HUDEP-2 (cell line): ENCODE measurements at regions not wholly inside any gene's neighbourhood (a gene's known extent, or its start where the extent isn't known, plus 50 kb on each side); places are given as distances from the start of the nearest gene placed in this dataset.
A peak's percentile ranks its signal among the peaks of the same experiment; 100 is the strongest.
"Not testable (repeated sequence)": the region's sequence is repeated elsewhere in the genome, so short reads cannot be mapped to it uniquely, and the experiment has no call there.

Experiments
- DNase-seq, 76 experiments: peaks; one replicate each; lab custom pipeline; 2025; ENCODE audit not compliant: unreplicated experiment in 76 of 76; lab: John Stamatoyannopoulos, UW

DNA sequence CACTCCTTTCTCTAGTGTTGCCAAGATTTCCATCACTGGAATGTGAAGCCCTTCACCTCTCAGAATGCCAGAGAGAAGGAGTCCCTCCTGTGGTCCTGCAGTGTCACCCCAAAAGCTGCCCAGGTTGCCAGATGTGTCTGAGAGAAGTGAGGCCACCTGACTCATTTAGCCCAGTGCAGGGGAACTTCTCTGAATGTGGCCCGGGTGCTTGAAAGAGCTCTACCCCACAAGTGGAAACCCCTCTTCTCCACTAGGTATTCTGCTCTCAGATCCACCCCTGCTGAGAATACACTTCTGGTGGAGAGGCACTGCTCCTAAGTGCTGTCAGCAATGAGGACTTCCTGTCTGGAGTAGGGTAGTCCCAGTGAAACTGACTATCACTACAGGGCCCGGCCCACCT lies 334.8 kb downstream of the ANAPC1 start:
- DNase-seq, result not testable (repeated sequence)

DNA sequence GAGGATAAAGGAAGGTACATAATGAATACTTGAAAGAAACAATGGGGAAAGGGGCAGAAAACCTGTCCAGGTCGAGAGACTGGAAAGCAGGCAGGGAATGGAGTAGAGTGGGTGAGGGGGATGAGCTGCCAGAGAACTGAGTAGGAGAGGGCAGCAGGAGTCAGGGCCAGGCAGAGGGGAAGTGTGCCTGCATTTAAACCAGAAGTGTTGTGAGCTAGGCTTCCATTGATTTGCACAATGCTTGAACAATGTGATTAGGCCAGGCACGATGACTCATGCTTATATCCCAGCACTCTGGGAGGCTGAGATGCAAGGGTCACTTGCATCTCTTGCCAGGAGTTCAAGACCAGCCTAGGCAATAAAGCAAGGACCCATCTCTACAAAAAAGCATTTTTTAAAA lies 332.6 kb downstream of the ANAPC1 start:
- not testable (repeated sequence) for DNase-seq

DNA sequence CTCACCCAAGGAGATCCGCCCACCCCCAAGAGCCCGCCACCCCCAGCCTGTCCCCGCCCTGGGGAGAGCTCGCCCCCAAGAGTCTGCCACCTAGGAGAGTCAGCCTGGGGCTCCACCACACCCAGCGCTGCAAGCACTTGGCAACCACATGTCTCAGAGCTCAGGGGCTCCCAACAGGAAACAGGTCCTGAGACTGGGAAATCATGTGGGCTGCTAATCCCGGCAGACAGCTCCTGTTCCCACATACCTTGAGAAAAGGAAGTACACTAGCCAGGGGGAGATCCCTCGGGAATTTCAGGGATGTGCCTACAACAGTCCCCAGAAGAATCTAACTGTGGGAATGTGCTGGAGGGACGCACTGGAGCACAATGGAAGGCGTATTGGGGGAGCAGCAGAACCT lies 331.4 kb downstream of the ANAPC1 start:
- DNase-seq, result not testable (repeated sequence)

DNA sequence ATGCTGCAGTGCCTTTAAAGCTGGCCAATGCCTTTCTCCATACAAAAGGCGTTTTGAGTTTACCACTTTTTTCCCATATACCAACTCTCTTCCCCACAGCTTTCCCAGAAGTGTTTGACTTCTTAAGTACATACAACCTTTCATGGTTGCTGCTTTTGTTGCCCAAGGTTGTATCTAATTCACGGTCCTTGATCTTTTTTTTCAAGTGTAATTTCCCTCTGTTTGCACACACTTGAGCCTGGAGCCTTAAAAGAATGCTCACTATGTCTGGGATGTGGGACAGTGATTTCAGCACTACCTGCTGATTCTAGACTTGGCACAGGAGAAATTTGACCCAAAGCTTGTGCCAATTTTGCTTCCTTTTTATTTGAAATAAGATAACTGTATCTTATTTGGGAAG lies 324.7 kb downstream of the ANAPC1 start:
- not testable (repeated sequence) for DNase-seq

DNA sequence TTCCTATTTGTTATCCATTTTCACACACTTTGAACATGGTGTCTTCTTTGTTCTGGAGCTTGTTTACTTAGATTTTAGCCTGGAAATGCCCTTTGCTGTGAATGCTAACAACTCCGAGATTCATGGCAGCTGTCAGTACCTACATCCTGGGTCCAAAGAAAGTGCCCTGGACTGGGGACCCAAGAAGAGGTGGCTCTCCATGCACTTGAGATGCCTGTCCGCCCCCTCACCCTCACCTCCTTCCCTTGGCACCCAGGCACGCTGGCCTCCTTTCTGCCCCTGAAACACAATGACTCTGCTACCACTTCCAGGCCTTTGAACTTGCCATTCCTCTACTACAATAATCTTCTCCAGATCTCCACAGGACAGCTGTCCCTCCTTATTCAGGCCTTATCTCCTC lies 324.2 kb downstream of the ANAPC1 start:
- DNase-seq, result not testable (repeated sequence)

DNA sequence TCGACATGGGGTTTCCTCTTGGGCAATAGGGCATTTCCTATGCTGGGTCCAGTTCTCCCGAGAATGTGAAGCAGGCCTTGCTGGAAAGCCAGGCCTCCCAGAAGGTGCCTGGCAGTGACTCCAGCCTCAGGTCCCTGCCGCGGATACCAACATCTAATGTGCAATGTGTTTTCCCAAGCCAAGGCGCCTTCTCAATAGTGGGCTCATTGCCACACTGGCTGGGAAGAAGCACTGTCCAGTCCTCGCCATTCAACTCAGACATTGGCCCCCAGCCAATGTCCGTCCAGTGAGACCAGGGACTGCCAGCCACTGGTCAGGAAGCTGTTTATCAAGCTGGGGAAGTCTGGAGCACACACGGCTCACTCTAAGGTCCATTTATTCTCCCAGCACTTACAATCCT lies 317.9 kb downstream of the ANAPC1 start:
- DNase-seq, result not testable (repeated sequence)

DNA sequence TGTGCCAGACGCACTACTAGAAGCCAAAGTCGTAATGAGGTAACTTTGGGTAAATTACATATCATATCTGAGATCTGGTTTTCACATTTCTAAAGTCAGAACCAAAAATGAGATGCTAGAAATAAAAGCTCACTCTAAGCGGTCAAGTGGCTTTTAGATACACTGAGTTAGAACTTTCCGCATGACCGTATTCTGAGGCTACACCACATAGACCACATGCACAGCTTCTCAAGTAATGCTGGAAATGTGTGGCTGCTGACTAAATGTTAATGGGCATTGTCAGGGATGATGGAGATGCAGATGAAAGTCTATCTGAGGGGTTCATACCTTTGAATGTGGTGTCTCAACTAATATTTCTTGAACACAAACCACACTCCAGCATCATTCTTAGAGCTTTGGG lies 316.8 kb downstream of the ANAPC1 start:
- not testable (repeated sequence) for DNase-seq

DNA sequence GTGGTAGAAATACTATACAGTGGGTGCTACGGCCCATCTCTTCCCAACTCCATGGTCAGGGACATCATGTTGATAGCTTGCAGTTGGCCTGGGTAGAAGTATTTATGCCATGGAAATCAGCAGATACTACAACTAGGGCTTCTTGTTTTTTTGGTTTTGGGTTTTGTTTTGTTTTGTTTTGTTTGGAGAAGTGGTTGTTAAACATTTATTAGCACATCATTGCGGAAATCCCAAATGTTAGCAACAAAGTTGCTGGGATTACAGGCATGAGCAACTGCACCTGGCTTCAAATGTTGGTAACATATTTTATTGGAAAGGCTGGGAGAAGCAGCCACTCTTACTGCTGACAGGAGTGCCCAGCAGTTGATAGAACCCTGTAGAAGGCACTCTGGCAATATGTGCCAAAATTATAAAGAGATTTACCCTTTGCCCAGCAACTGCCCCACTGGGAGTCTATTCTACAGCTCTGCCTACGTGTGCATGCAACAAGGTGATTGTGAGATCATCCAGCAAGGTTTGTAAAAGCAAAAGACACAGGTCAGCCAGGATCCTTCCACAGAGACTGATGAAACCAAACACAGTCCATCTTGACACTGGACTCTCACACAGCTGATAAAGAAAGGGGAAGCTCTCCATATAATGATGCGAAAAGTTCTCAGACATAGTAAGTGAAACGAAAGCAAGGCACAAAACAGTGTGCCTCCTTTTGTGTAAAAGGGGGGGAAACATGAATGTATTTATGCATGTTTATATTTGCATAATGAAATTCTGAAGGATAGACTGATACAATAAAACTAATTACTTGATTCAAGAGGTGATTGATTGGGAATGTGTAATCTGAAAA lies 314.4 kb downstream of the ANAPC1 start:
- not testable (repeated sequence) for DNase-seq

DNA sequence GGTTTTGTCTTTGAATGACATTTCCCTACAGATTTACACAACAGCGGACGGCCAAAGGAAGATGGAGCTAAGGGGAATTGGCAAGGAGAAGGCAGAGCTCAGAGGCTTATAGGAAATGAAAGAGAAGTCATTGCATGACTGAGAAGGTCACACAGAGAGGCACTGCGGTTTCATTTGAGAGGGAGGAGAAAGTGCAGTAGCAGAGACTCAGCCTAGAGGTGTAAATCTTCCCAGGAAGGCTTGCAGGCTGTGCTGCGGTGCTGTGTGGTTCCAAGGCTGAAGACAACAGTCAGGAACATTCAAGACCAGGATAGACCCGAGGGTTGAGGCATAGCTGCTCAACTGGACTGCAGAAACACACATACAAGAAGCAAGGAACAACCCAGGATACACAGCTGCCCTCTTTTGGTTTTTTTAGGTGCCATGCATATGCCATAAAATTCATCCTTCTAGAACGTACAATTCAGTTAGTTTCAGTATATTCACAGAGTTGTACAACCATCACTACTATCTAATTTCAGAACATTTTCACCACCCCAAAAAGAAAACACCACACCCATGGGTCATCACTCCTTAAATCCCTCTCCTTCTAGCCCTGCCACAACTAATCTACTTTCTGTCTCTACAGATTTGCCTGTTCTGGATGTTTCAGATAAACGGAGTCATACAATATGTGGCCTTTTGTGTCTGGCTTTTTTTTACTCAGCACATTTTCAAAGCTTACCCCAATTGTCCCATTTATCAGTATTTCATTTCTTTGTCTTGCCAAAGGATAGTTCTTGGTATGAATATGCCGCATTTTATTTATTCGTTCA lies 313.5 kb downstream of the ANAPC1 start:
- DNase-seq, result peak in 20 of 76 experiments; percentile 1 to 55 (median 18)

DNA sequence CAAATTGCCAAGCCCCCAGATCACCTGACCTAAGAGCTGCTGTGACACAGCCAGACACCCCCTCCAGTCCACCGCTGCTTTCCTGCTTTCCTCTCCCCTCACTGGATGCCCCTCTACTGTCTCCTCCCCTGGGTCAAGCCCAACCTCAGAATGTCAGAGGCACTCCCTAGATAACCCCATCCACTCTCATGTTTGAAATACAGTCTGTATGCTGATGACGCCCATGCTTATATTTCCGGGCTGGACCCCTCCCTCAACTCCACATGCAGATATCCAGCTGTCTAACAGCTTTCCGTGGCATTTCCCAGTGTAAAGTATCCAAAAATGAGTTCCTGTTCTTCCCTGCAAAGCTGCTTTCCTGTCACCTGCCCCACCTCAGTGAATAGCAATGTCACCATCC lies 309.2 kb downstream of the ANAPC1 start:
- not testable (repeated sequence) for DNase-seq

DNA sequence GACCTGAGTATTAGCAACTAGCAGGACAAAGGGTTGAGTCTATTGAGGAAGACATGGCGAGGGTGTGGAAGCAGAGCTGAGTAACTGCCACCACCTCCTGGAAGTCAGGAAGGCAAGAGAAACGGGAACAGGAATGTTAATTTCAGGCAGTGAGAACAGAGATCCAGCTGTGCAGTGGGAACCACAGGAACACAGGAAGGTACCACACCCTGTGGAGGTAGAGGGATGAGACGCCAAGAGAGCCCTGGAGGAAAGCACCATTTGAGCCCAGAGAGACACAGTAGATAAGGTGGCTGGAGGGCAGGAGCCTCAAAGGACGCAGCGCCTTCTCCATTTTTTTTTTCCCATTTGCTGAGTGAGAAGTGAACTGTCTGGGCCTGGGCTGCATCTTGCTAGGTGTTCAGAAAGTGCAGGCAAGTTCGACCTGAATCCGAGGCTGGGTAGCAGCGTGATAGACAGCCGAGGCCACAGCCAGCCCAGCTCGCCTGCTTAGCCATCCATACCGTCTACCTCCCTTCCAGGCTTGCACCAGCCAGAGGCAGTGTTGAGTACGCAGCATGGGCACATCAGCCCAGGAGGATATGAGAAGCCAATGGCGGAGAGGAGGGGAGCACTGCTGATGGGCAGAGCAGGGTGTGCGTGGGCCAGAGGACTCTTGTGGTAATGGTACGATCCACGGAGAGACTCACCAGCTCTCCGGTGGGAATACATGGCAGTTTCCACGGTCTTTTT lies 306.7 kb downstream of the ANAPC1 start:
- DNase-seq, result not testable (repeated sequence)

DNA sequence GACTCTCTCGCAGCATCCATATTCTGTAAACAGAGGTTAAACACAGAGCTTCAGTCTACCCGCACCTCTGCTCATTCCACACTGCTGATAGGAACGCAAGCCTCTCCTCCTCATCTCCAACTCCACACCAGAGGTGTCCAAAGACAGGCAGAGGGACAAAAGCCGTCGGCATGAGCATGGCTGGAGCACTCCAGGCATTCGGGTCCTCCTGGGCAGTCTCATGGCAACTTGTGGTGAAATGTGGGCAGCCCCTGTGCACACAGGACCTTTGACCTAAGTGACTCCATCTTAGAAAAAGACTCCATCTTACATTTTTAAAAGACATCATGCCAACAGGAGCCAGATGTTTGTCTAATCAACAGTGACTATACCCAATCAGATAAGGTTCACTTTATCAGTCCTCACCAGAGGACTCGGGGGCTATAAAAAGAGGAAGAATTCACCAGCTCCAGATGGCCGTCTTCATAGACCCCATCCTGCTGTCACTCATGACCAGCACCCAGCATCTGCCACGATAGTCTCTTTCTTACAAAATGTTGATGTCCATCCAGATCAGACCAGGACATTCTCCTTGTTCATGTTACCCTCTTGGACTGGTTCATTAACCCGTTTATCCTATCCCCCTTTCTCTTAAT lies 304.4 kb downstream of the ANAPC1 start:
- not testable (repeated sequence) for DNase-seq

DNA sequence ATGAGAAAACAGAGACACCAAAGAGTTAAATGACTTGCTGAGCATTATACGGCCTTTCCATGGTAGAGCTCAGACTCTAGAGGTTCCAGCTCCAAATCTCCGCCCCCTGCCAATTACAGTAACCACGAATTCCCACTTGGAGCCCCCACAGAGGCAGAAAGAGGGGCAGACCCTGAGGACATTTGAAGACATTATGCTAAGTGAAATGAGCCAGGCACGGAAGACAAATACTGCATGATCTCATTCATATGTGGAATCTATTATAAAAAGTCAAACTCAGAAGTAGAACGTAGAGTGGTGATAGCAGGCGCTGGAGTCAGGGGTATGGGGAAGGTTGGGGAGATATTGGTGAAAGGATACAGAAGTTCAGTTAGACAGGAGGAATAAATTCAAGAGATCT lies 303.4 kb downstream of the ANAPC1 start:
- not testable (repeated sequence) for DNase-seq

DNA sequence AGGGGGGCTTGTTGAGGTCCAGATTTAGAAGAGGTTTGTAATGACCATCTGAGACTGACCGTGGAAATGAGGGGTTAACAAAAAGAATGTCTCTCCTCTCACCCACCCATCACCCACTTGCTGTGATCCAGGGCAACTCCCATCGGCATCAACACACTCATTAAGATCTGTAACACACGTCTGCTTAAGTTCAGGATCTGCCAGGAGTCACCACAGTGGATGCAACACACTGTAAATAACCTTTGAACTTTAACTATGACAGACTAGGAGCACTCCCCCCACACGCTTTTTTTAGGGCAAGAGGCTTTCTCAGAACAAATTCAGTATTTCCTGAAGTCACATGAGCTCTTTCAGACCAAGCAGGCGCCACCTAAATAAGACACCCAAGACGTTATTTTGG lies 301.9 kb downstream of the ANAPC1 start:
- DNase-seq, result not testable (repeated sequence)

DNA sequence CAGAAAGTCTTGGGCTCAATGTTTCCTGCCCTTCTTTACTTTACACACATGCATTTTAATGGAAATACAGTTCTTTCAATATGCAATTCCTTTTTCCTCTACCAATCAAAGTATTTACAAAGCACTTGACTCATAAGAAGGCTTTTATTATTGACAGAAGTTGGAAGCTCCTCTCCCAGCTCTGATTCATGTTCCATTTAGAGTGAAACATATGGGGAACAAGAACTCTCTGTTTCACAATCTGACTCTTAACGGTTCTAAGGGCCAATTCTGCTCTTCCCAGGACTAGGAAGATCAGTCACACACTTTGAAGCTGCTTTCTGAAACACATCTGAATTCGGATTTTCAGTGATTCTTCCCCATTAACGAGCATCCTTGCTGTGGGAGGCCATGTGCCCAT lies 300.5 kb downstream of the ANAPC1 start:
- not testable (repeated sequence) for DNase-seq

DNA sequence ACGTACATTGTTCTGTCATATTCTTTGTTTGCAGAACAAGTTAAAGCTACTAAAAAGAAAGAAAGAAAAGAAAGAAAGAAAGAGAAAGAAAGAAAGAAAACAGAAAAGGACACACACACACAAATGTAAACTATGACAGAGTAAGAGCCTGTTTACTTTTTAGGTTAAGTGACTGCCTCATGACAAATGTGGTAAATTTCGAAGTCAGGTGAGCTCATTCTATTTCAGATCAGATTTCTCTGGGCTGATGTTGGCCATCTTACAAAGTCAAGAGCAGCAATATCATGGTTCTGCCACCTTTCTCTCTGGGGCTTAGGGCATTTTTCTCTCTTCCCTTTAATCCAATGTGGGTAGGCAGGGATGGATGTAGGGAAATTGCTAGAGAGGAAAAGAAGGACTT lies 299.5 kb downstream of the ANAPC1 start:
- DNase-seq, result not testable (repeated sequence)

DNA sequence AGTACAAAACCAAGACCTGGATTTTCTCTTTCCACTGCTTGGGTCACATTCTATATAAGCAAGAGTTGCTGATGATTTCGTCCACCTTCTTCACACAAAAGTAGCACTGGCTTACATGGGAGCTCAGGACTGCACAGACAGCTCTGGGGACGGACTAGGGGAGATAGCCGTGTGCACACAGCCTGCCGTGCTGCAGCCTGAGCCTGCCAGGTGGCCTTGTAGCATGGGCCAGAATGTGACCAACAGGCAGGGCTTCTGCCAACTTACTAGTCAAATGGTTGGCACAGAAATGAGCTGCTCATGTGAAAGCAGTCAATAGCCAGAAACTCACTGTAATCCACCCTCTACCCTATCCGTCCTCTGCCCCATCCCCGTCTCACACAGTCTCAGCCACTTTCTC lies 299.0 kb downstream of the ANAPC1 start:
- DNase-seq, result not testable (repeated sequence)

DNA sequence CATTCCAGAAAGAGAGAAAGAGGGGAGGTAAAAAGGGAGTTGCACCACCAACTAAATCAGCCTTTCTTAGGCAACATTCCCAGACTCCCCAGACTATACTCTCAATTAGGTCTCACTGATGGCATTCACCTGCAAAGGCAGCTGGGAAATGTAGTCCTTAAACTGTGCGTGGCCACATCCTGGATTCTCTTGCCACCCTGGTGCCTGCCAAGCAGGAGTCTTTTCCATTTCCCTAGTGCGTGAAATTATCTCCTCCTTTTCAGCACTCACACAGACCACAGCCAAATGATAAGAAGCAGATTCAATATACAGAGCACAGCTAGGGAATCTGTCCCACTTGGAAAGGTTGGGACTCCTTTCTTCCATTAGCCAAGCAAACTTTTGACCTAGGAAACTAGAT lies 298.0 kb downstream of the ANAPC1 start:
- DNase-seq, result not testable (repeated sequence)

DNA sequence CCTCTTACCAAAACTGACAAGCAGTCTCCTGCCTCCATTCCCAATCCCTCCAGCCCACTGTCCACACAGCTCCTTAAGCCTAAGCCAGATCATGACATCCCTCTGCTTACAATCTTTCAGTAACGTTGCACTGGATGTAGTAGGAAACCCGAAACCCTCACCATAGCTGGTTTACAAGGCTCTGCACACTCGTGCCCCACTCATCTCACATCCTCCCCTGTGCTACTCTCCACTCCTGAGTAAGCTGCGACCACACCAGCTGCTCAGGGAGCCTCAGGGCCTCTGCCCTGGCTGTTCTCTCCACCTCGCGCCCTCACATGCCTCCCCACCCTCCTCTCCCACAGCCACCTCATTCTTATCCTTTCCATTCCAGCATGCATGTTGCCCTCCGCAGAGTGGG lies 288.9 kb downstream of the ANAPC1 start:
- DNase-seq, result not testable (repeated sequence)
